ENCODE measurements at regions not wholly inside any gene's neighbourhood (a gene's known extent, or its start where the extent isn't known, plus 50 kb on each side); places are given as distances from the start of the nearest gene placed in this dataset.

DNA sequence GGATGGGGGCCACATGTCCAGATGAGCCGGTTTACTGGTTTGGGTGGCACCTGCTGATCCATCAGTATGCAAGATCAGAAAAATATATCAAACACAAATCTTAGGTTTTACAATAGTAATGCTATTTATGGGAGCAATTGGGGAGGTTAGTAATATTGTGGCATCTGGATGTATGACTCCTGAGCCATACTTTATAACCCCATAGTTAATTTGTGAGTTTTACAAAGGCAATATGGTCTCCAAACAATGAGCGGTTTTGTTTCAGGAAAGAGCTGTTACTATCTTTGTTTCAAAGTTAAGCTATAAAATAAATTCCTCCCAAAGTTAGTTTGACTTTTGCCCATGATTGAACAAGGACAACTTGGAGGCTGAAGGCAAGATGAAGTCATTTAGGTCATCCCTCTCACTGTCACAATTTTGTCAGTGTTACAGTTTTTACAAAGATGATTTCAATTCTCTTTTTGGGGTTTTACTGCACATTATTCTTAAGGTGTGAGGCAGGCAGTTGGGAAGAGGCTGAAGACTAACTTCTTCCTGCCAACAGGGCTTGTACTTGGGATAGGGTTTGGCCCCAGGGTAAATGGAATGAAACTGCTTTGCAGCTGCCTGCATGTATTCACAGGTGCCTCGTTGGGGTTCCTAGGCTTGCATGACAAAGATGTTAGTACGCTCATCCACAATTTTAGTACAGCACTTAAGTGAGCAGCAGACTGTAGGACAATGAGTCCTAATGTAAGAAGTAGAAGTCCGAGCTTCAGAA lies 296.6 kb upstream of the NDN start:
- no peak for DNase-seq (ENCODE audit: low read depth in 6 of 9, low spot score in 9 of 9)
- Histone ChIP-seq H3K27ac (ENCODE audit: low read depth in 1 of 2, low read length in 1 of 2) (no peak overlapping the region), H3K36me3 (ENCODE audit: control insufficient read depth in 2 of 2, insufficient read depth in 2 of 2, low read length in 1 of 2) (no peaks in the 10 kb centered on the region), H3K27me3 (ENCODE audit: control insufficient read depth in 2 of 2, insufficient read depth in 1 of 2, low read length in 1 of 2) (no peaks in the 10 kb centered on the region), H3K9me3 (ENCODE audit: control insufficient read depth in 2 of 2, insufficient read depth in 1 of 2, low read length in 1 of 2) (no peaks in the 10 kb centered on the region), H3K4me1 (ENCODE audit: control insufficient read depth in 2 of 2, insufficient read depth in 2 of 2, low read length in 2 of 2) (no peaks in the 10 kb centered on the region), H3K4me3 (ENCODE audit: low read length in 2 of 2) (no peak overlapping the region)
- WGBS, result 80% methylated on average over 5 of the region's 5 CpGs

GRCh38 chr15:23994273-23994672 lies 307.2 kb upstream of the NDN start:
- Histone ChIP-seq H3K4me1 (ENCODE audit: control insufficient read depth in 2 of 2, insufficient read depth in 2 of 2, low read length in 2 of 2) (no peaks in the 10 kb centered on the region), H3K9me3 (ENCODE audit: control insufficient read depth in 2 of 2, insufficient read depth in 1 of 2, low read length in 1 of 2) (no peaks in the 10 kb centered on the region), H3K27ac (ENCODE audit: low read depth in 1 of 2, low read length in 1 of 2) (no peak overlapping the region), H3K4me3 (ENCODE audit: low read length in 2 of 2) (no peak overlapping the region), H3K27me3 (ENCODE audit: control insufficient read depth in 2 of 2, insufficient read depth in 1 of 2, low read length in 1 of 2) (no peaks in the 10 kb centered on the region), H3K36me3 (ENCODE audit: control insufficient read depth in 2 of 2, insufficient read depth in 2 of 2, low read length in 1 of 2) (no peaks in the 10 kb centered on the region)
- 77% methylated on average over 4 of the region's 4 CpGs for WGBS
- no peak for DNase-seq (ENCODE audit: low read depth in 6 of 9, low spot score in 9 of 9)

DNA sequence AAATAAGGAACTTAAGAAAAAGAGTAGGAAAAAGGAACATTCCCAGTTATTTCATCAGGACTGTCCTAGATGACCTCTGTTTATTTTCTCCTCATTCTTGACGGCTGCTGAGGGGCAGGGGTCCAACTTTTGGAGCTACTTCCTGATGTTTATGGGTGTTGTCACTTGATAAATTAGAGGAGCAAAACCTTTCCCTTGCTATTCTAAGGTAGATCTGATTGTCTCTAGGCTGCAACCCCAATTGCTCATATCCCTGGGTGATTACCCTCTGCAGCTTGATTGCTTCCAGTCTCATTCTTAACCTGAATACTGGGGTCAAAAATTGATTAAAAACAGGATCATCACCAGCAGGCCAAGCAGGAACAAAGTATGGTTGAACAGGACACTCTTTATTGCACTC lies 311.0 kb upstream of the NDN start:
- Histone ChIP-seq H3K4me3 (ENCODE audit: low read length in 2 of 2) (no peak overlapping the region), H3K36me3 (ENCODE audit: control insufficient read depth in 2 of 2, insufficient read depth in 2 of 2, low read length in 1 of 2) (no peaks in the 10 kb centered on the region), H3K27me3 (ENCODE audit: control insufficient read depth in 2 of 2, insufficient read depth in 1 of 2, low read length in 1 of 2) (no peaks in the 10 kb centered on the region), H3K4me1 (ENCODE audit: control insufficient read depth in 2 of 2, insufficient read depth in 2 of 2, low read length in 2 of 2) (no peaks in the 10 kb centered on the region), H3K27ac (ENCODE audit: low read depth in 1 of 2, low read length in 1 of 2) (no peak overlapping the region), H3K9me3 (ENCODE audit: control insufficient read depth in 2 of 2, insufficient read depth in 1 of 2, low read length in 1 of 2) (no peaks in the 10 kb centered on the region)
- no peak for DNase-seq (ENCODE audit: low read depth in 6 of 9, low spot score in 9 of 9)
- whole genome bisulfite sequencing, result 47% methylated on average over 1 of the region's 1 CpG

- Histone ChIP-seq H3K36me3 (ENCODE audit: control insufficient read depth in 2 of 2, insufficient read depth in 2 of 2, low read length in 1 of 2) (no peaks in the 10 kb centered on the region), H3K9me3 (ENCODE audit: control insufficient read depth in 2 of 2, insufficient read depth in 1 of 2, low read length in 1 of 2) (no peaks in the 10 kb centered on the region), H3K4me3 (ENCODE audit: low read length in 2 of 2) (no peak overlapping the region), H3K27ac (ENCODE audit: low read depth in 1 of 2, low read length in 1 of 2) (no peak overlapping the region), H3K27me3 (ENCODE audit: control insufficient read depth in 2 of 2, insufficient read depth in 1 of 2, low read length in 1 of 2) (no peaks in the 10 kb centered on the region), H3K4me1 (ENCODE audit: control insufficient read depth in 2 of 2, insufficient read depth in 2 of 2, low read length in 2 of 2) (no peaks in the 10 kb centered on the region)
- no peak for DNase-seq (ENCODE audit: low read depth in 6 of 9, low spot score in 9 of 9)
- WGBS, result 38% methylated on average over 1 of the region's 1 CpG
These were observed 321.4 kb upstream of the NDN start for GRCh38 chr15:24008476-24008875.

DNA sequence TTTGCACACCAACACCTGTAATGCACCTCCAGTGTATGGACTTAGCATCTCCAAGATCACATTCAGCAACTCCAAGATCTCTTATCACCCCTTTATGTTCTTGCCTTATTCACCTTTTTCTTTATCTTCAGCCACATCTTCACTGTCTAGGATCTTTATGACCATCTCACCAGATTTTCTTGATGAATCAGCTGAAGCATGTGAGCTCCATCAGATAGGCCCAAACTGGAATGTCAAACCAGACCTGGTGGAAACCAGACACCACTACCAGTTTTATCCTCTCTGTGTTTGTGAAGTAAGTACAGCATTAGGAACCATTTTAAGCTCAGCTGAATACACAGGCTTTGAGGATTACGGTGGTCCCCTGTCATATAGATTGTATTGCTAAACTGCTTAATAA lies 330.4 kb upstream of the NDN start:
- Histone ChIP-seq H3K27ac (ENCODE audit: low read depth in 1 of 2, low read length in 1 of 2) (no peak overlapping the region), H3K9me3 (ENCODE audit: control insufficient read depth in 2 of 2, insufficient read depth in 1 of 2, low read length in 1 of 2) (no peaks in the 10 kb centered on the region), H3K4me1 (ENCODE audit: control insufficient read depth in 2 of 2, insufficient read depth in 2 of 2, low read length in 2 of 2) (no peaks in the 10 kb centered on the region), H3K36me3 (ENCODE audit: control insufficient read depth in 2 of 2, insufficient read depth in 2 of 2, low read length in 1 of 2) (no peaks in the 10 kb centered on the region), H3K4me3 (ENCODE audit: low read length in 2 of 2) (no peak overlapping the region), H3K27me3 (ENCODE audit: control insufficient read depth in 2 of 2, insufficient read depth in 1 of 2, low read length in 1 of 2) (no peaks in the 10 kb centered on the region)
- DNase-seq (ENCODE audit: low read depth in 6 of 9, low spot score in 9 of 9), result no peak
- 91% methylated on average over 1 of the region's 1 CpG for WGBS

DNA sequence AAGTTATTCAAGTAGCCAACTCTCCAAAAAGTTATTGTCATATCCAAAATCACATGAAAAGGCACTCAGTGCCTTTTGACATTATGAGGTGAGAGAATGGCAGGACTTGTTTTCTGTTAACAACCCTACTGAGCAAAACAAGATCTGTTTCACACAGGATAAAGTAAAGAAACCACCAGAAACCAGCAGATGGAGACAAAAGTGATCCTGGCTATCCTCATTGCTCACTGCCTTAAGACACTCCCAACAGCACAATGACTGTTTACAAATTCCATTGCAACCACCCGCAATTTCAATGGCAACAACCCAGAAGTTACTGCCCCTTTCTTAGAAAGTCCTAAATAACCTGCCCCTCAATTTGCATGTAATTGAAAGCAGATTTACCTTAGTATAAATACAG lies 352.6 kb upstream of the NDN start:
- Histone ChIP-seq H3K27me3 (ENCODE audit: control insufficient read depth in 2 of 2, insufficient read depth in 1 of 2, low read length in 1 of 2) (no peaks in the 10 kb centered on the region), H3K27ac (ENCODE audit: low read depth in 1 of 2, low read length in 1 of 2) (no peak overlapping the region), H3K4me1 (ENCODE audit: control insufficient read depth in 2 of 2, insufficient read depth in 2 of 2, low read length in 2 of 2) (no peaks in the 10 kb centered on the region), H3K36me3 (ENCODE audit: control insufficient read depth in 2 of 2, insufficient read depth in 2 of 2, low read length in 1 of 2) (no peaks in the 10 kb centered on the region), H3K9me3 (ENCODE audit: control insufficient read depth in 2 of 2, insufficient read depth in 1 of 2, low read length in 1 of 2) (peaks cover 3% of the 10 kb centered on the region in 2 donors), H3K4me3 (ENCODE audit: low read length in 2 of 2) (no peak overlapping the region)
- 56% methylated on average over 1 of the region's 1 CpG for WGBS
- no peak for DNase-seq (ENCODE audit: low read depth in 6 of 9, low spot score in 9 of 9)

DNA sequence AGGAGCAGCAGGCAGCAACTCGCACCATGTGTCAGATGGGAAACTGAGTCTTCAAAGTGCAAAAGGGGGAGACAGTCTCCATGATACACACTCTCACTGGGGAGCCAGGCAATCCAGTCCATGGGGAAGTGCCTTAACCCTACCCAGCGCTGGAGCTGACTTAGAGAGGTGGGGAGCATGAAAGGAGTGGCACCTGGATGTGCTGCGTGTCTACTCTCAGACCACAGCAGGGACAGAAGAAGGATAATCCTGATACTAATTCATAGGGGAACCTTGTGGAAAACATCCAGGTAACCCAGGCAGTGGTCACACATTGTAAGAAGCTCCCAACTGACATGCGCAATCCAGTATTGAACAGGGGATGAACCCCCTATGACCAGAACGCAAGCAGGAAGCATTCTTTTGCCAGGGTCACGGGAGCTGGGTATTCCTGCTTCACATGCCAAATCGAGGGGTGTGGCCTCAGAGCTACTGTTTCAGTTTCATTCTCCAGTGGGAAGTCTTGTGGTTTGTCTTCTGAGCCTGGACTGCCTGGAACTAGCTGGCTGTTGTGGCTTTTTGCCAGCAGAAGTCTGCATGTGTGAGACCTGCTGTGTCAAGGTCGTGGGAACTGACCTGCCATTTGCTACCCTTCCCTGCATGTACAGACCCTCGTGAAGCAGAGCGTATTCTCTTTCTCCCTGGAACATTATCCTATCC lies 367.6 kb upstream of the NDN start:
- DNase-seq (ENCODE audit: low read depth in 6 of 9, low spot score in 9 of 9), result no peak
- peaks cover 1 to 9% of the 10 kb centered on the region in 2 donors for H3K9me3 ChIP-seq (ENCODE audit: control insufficient read depth in 2 of 2, insufficient read depth in 1 of 2, low read length in 1 of 2)

DNA sequence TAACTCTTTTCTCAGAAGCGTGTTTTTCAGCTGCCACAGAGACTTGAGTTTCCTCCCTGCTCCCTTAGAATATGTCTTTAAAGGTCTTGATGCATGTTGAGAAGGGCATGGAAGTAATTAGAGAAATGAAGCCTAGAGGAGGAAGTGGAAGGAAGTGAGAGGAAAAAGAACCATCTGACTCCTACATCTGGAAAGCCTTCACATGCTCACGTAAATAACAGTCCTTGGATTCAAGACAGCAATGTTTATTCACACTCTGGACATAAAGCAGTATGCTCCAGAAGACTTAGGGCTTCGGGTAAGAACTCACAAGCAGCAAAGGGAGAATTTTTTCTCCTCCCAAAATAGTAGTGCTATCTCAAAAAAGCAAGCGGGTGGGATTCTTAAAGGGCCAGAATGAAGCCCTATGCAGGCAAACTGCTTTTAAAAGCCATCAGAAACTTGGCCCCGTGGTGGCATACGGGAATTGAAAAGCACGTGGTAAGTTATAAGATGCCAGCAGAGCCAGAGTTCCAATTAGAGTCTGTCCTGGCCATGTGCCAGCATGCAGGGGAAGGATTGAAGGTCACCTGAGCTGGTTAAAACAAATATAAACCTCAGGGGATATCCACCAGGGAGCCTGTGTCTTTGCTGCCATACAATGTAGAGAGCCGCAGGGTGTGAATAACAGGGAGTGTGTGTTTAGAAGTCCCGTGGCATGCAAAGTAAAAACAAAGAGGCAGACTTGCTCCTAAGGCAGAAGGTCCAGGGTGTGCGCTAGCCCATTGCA lies 380.8 kb upstream of the NDN start:
- H3K4me1 ChIP-seq (ENCODE audit: control insufficient read depth in 2 of 2, insufficient read depth in 2 of 2, low read length in 2 of 2), result no peaks in the 10 kb centered on the region
- H3K9me3 ChIP-seq (ENCODE audit: control insufficient read depth in 2 of 2, insufficient read depth in 1 of 2, low read length in 1 of 2), result peaks cover 0 to 3% of the 10 kb centered on the region in 2 donors
- DNase-seq (ENCODE audit: low read depth in 6 of 9, low spot score in 9 of 9), result no peak
- no peaks in the 10 kb centered on the region for H3K27me3 ChIP-seq (ENCODE audit: control insufficient read depth in 2 of 2, insufficient read depth in 1 of 2, low read length in 1 of 2)
- H3K4me3 ChIP-seq (ENCODE audit: low read length in 2 of 2), result no peak overlapping the region
- H3K36me3 ChIP-seq (ENCODE audit: control insufficient read depth in 2 of 2, insufficient read depth in 2 of 2, low read length in 1 of 2), result no peaks in the 10 kb centered on the region
- H3K27ac ChIP-seq (ENCODE audit: low read depth in 1 of 2, low read length in 1 of 2), result no peak overlapping the region
- WGBS, result 81% methylated on average over 10 of the region's 10 CpGs

More for the DNA sequence above, 367.6 kb upstream of the NDN start:
- no peak overlapping the region for H3K27ac ChIP-seq (ENCODE audit: low read depth in 1 of 2, low read length in 1 of 2)
- H3K36me3 ChIP-seq (ENCODE audit: control insufficient read depth in 2 of 2, insufficient read depth in 2 of 2, low read length in 1 of 2), result no peaks in the 10 kb centered on the region
- H3K4me1 ChIP-seq (ENCODE audit: control insufficient read depth in 2 of 2, insufficient read depth in 2 of 2, low read length in 2 of 2), result no peaks in the 10 kb centered on the region
- H3K27me3 ChIP-seq (ENCODE audit: control insufficient read depth in 2 of 2, insufficient read depth in 1 of 2, low read length in 1 of 2), result no peaks in the 10 kb centered on the region
- H3K4me3 ChIP-seq (ENCODE audit: low read length in 2 of 2), result no peak overlapping the region
- 69% methylated on average over 10 of the region's 10 CpGs for WGBS
